HCT116 (cell line): ENCODE measurements at regions not wholly inside any gene's neighbourhood (a gene's known extent, or its start where the extent isn't known, plus 50 kb on each side); places are given as distances from the start of the nearest gene placed in this dataset.

ENCODE experiments used
- ATAC-seq: fragments of 200-7000 bp; cut with Tn5 transposase; 2 replicates; pipeline ENCODE4 v1.9.1; 2020; ENCODE audit warnings: mild to moderate bottlenecking, moderate library complexity
- BruUV-seq: library from RNA; stranded (reverse); fragments of 400-500 nt; replicated peaks from 2 replicates; lab custom pipeline; 2021; lab: Mats Ljungman, UMichigan
- CTCF ChIA-PET: fragments of 300-600 bp; sonication (Branson Sonifier 250); formaldehyde crosslinking; loops from one replicate; lab custom pipeline; 2021; ENCODE audit warnings: antibody characterized with exemption; lab: Charles Lee
- POLR2A ChIA-PET: fragments of 300-600, 350-600 bp; sonication (Branson Sonifier 250); formaldehyde crosslinking; loops from one replicate; lab custom pipeline; 2021; ENCODE audit warnings: antibody characterized with exemption; lab: Charles Lee
- RAD21 ChIA-PET, 2 experiments: fragments of 300-600 bp; sonication (Branson Sonifier 250); formaldehyde crosslinking; loops; one replicate each; lab custom pipeline; 2023; ENCODE audit warnings: low total read pairs in 2 of 2; ENCODE audit not compliant: uncharacterized antibody in 2 of 2, unreplicated experiment in 2 of 2, low non-redundant PET in 1 of 2; lab: Charles Lee
- DNase-seq: peaks from one replicate; pipeline ENCODE4 v3.0.0-alpha.2; 2010; ENCODE audit warnings: low read depth, low spot score
- H2AFZ ChIP-seq: fragments of 200-600 bp; shearing (Covaris generic), sonication (generic); 2 replicates; pipeline ENCODE4 v1.6.1; 2017; ENCODE audit warnings: low read depth, mixed run types, mixed read lengths, antibody characterized with exemption, low read length; ENCODE audit not compliant: poor library complexity, severe bottlenecking
- H3K27ac ChIP-seq: 2 replicates; pipeline ENCODE4 v1.5.1; 2012; ENCODE audit warnings: low read depth, low read length
- H3K27me3 ChIP-seq: fragments of 200-600 bp; sonication (generic); 2 replicates; pipeline ENCODE4 v1.6.1; 2016; ENCODE audit warnings: mixed run types, low read length, mixed read lengths; ENCODE audit not compliant: insufficient read depth
- H3K36me3 ChIP-seq, 2 experiments: fragments of 200-500 bp in 1 of 2; fragments of 200-600 bp in 1 of 2; sonication (Bioruptor generic) in 1 of 2; sonication (generic) in 1 of 2; 2 replicates each; pipeline versions ENCODE4 v1.5.1 to v1.6.1; 2014 to 2016; ENCODE audit warnings: low read length in 2 of 2, inconsistent platforms in 1 of 2, mixed read lengths in 1 of 2, mixed run types in 1 of 2; ENCODE audit not compliant: insufficient read depth in 2 of 2, control insufficient read depth in 1 of 2
- H3K4me1 ChIP-seq, 2 experiments: fragments of 200-600 bp in 1 of 2; sonication (generic) in 1 of 2; 2 replicates each; pipeline versions ENCODE4 v1.5.1 to v1.6.1; 2012 to 2017; ENCODE audit warnings: low read length in 2 of 2, inconsistent platforms in 1 of 2, mild to moderate bottlenecking in 1 of 2, mixed read lengths in 1 of 2, mixed run types in 1 of 2, moderate library complexity in 1 of 2; ENCODE audit not compliant: insufficient read depth in 2 of 2, control insufficient read depth in 1 of 2
- H3K4me2 ChIP-seq: fragments of 200-600 bp; sonication (generic); 2 replicates; pipeline ENCODE4 v1.6.1; 2017; ENCODE audit warnings: mixed run types, low read length, mixed read lengths
- H3K4me3 ChIP-seq, 2 experiments: fragments of 200-600 bp in 1 of 2; sonication (generic) in 1 of 2; replicated peaks in 1 of 2; 2 replicates each; pipeline ENCODE4 v1.5.1; 2011 to 2016; ENCODE audit warnings: low read length in 2 of 2, control low read depth in 1 of 2, low read depth in 1 of 2, mild to moderate bottlenecking in 1 of 2, mixed read lengths in 1 of 2, mixed run types in 1 of 2
- H3K79me2 ChIP-seq: fragments of 200-600 bp; sonication (generic); 2 replicates; pipeline ENCODE4 v1.6.1; 2017; ENCODE audit warnings: mild to moderate bottlenecking, mixed run types, low read length, moderate library complexity, mixed read lengths; ENCODE audit not compliant: insufficient read depth
- H3K9ac ChIP-seq: fragments of 200-600 bp; sonication (generic); 2 replicates; pipeline ENCODE4 v1.6.1; 2016; ENCODE audit warnings: low read length, mixed read lengths
- H3K9me2 ChIP-seq: fragments of 200-600 bp; sonication (generic), shearing (Covaris generic); 2 replicates; pipeline ENCODE4 v1.6.1; 2017; ENCODE audit warnings: mixed run types, mild to moderate bottlenecking, moderate library complexity; ENCODE audit not compliant: insufficient read depth
- H3K9me3 ChIP-seq, 2 experiments: fragments of 200-500 bp in 1 of 2; fragments of 200-600 bp in 1 of 2; sonication (Bioruptor generic) in 1 of 2; sonication (generic) in 1 of 2; 2 replicates each; pipeline ENCODE4 v1.6.1; 2014 to 2017; ENCODE audit warnings: low read length in 2 of 2, mixed read lengths in 2 of 2, inconsistent platforms in 1 of 2, low read depth in 1 of 2, mild to moderate bottlenecking in 1 of 2, mixed run types in 1 of 2, moderate library complexity in 1 of 2; ENCODE audit not compliant: control insufficient read depth in 1 of 2, insufficient read depth in 1 of 2
- H4K20me1 ChIP-seq: fragments of 200-600 bp; sonication (generic), shearing (Covaris generic); 2 replicates; pipeline ENCODE4 v1.6.1; 2017; ENCODE audit warnings: mixed run types, mild to moderate bottlenecking, moderate library complexity; ENCODE audit not compliant: insufficient read depth
- EGR1 ChIP-seq: IDR thresholded peaks from 2 replicates; pipeline ENCODE4 v1.6.1; 2012; ENCODE audit warnings: low read depth
- EZH2 ChIP-seq: fragments of 200-600 bp; sonication (generic); IDR thresholded peaks from 2 replicates; pipeline ENCODE4 v1.6.1; 2017; ENCODE audit warnings: antibody characterized with exemption, mixed run types
- EZH2phosphoT487 ChIP-seq: fragments of 200-600 bp; IDR thresholded peaks from 2 replicates; pipeline ENCODE4 v1.6.1; 2018; ENCODE audit warnings: antibody characterized with exemption, borderline replicate concordance
- FOSL1 ChIP-seq: IDR thresholded peaks from 2 replicates; pipeline ENCODE4 v1.6.1; 2012; ENCODE audit warnings: low read depth
- JUND ChIP-seq: IDR thresholded peaks from 2 replicates; pipeline ENCODE4 v1.6.1; 2012
- MAX ChIP-seq: IDR thresholded peaks from 2 replicates; pipeline ENCODE4 v1.6.1; 2012
- RAD21 ChIP-seq: IDR thresholded peaks from 2 replicates; pipeline ENCODE4 v1.6.1; 2012; ENCODE audit warnings: low read depth, mild to moderate bottlenecking
- SP1 ChIP-seq: IDR thresholded peaks from 2 replicates; pipeline ENCODE4 v1.6.1; 2012; ENCODE audit warnings: low read depth
- ZFX ChIP-seq: fragments of 450-650 bp; IDR thresholded peaks from 2 replicates; pipeline ENCODE4 v1.6.1; 2017
- intact Hi-C: fragments of 100-400 bp; cut with micrococcal nuclease; formaldehyde crosslinking; loops from 2 replicates; pipeline ENCODE4 v1.10.0; 2022
- TF ChIP-seq, protein P1 (sequence below): IDR thresholded peaks from 2 replicates; pipeline ENCODE4 v1.6.1; 2012
- TF ChIP-seq, protein P2 (sequence below), 3 experiments: fragments of 200-600 bp in 1 of 3; sonication (generic) in 1 of 3; IDR thresholded peaks in 2 of 3; conservative IDR thresholded peaks in 1 of 3; 2 replicates each; pipeline ENCODE4 v1.5.1; 2012 to 2017; ENCODE audit warnings: low read depth in 2 of 3, low read length in 2 of 3, antibody characterized with exemption in 1 of 3, borderline replicate concordance in 1 of 3, control low read depth in 1 of 3, mild to moderate bottlenecking in 1 of 3, mixed read lengths in 1 of 3, mixed run types in 1 of 3, moderate library complexity in 1 of 3; ENCODE audit not compliant: insufficient read depth in 1 of 3

DNA sequence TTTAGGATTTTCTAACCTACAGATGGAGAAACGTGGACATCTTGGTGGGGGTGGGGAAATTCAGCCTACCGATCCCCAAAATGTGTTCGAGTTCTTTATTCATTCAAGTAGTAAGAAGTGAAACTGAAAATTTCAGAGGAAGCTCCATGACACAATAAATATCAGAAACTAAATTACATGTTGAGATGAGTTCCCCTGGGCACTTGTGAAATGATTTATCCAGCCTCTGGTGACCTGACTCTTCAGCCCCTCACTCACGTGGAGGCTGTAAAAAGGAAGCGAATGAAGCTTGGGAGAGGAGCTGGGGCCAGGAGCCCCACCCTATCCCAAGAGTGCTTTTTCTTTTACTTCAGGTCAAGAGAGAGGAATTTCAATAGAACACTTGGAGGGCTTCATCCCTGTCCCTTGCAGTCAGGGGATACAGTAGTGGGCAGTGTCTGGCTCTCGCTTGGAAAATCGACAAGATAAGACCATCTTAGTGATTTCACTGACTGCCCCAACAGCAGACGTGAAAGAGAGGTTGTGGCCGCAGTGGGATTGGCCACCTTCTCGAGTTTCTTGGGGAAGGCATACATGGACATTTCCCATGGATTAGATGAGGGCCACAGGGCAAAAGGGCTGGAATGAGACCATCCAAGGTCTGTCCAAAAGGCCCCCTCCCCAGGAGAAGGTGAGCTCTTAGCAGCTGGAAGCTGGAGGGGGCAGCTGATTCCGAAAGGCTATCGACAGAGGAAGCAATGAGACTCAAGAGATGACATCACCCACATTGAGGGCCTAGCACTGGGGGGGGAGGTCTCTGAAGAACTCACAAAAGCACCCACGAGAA lies 76.8 kb upstream of the SH3PXD2B start:
- no peaks in the 10 kb centered on the region for H4K20me1 ChIP-seq
- no TSS peak for BruUV-seq
- intact Hi-C loops = no loop called here
- H3K27ac ChIP-seq = no peak overlapping the region
- H3K4me2 ChIP-seq = no peak overlapping the region
- no peaks in the 10 kb centered on the region for H3K27me3 ChIP-seq
- RAD21 ChIA-PET = no interaction called here
- ATAC-seq (no peak), DNase-seq (no peak)
- H3K9me2 ChIP-seq = no peaks in the 10 kb centered on the region
- TF ChIP-seq EZH2 (no peak), MAX (no peak), RAD21 (no peak), ZFX (no peak), FOSL1 (no peak), EZH2phosphoT487 (no peak), JUND (no peak), SP1 (no peak), EGR1 (no peak)
- TF ChIP-seq, protein P1, sequence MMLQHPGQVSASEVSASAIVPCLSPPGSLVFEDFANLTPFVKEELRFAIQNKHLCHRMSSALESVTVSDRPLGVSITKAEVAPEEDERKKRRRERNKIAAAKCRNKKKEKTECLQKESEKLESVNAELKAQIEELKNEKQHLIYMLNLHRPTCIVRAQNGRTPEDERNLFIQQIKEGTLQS = no peak
- TF ChIP-seq, protein P2, sequence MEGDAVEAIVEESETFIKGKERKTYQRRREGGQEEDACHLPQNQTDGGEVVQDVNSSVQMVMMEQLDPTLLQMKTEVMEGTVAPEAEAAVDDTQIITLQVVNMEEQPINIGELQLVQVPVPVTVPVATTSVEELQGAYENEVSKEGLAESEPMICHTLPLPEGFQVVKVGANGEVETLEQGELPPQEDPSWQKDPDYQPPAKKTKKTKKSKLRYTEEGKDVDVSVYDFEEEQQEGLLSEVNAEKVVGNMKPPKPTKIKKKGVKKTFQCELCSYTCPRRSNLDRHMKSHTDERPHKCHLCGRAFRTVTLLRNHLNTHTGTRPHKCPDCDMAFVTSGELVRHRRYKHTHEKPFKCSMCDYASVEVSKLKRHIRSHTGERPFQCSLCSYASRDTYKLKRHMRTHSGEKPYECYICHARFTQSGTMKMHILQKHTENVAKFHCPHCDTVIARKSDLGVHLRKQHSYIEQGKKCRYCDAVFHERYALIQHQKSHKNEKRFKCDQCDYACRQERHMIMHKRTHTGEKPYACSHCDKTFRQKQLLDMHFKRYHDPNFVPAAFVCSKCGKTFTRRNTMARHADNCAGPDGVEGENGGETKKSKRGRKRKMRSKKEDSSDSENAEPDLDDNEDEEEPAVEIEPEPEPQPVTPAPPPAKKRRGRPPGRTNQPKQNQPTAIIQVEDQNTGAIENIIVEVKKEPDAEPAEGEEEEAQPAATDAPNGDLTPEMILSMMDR (IDR thresholded peaks at IDR 0.05 in 2 of 3, conservative IDR thresholded peaks at IDR 0.05 in 1 of 3; ENCODE audit: borderline replicate concordance in 1 of 3, insufficient read depth in 1 of 3, low read depth in 2 of 3, low read length in 2 of 3) = no peak
- peaks cover 2 to 12% of the 10 kb centered on the region in 2 experiments; a peak in 3 of 4 replicates for H3K4me1 ChIP-seq
- H3K9me3 ChIP-seq = no peaks in the 10 kb centered on the region
- POLR2A ChIA-PET = no interaction called here
- H2AFZ ChIP-seq = no peak overlapping the region
- H3K9ac ChIP-seq = no peak overlapping the region
- CTCF ChIA-PET = no interaction called here
- no peaks in the 10 kb centered on the region for H3K79me2 ChIP-seq
- no peak overlapping the region for H3K4me3 ChIP-seq
- no peaks in the 10 kb centered on the region for H3K36me3 ChIP-seq
